ENCODE measurements at regions not wholly inside any gene's neighbourhood (a gene's known extent, or its start where the extent isn't known, plus 50 kb on each side); places are given as distances from the start of the nearest gene placed in this dataset.

DNA sequence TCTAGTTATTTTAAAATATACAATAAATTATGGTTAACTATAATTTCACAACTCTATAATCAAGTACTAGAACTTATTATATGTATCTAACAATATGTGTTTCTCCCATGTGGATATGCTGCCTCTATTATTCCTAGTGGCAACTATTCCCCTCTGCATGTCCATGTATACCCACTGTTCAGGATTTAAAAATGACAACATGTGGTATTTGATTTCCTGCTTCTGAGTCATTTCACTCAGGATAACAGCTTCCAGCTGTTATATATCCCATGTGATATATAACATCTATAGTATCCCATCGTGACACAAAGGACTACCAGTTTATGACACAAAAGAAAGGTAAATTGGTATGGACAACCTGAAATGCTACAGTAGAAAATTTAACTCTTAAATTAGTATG is 167.4 kb upstream of the TACR3 start:
- Histone ChIP-seq H3T11ph (ENCODE audit: low read length) (no peak overlapping the region), H3K79me1 (ENCODE audit: insufficient read depth, low read depth, low read length, poor library complexity, severe bottlenecking) (no peaks in the 10 kb centered on the region), H3K9ac (ENCODE audit: extremely low read depth, insufficient read length, low read length) (no peak overlapping the region), H3K27ac (ENCODE audit: insufficient read length, low read depth, low read length) (no peak overlapping the region), H4K20me1 (ENCODE audit: control insufficient read depth, insufficient read depth, insufficient read length) (no peaks in the 10 kb centered on the region), H3K79me2 (ENCODE audit: insufficient read depth, low read length) (no peaks in the 10 kb centered on the region), H2BK120ac (ENCODE audit: low read depth, low read length, poor library complexity, severe bottlenecking) (no peak overlapping the region), H4K8ac (replicated peaks; ENCODE audit: insufficient read length, low read depth, low read length) (no peak overlapping the region), H3K23me2 (ENCODE audit: insufficient read length, low read depth, low read length, poor library complexity, severe bottlenecking) (no peaks in the 10 kb centered on the region), H2AK5ac (ENCODE audit: insufficient read length, low read length) (no peak overlapping the region), H3K23ac (ENCODE audit: insufficient read length, low read depth, low read length) (no peak overlapping the region), H3K14ac (ENCODE audit: insufficient read depth, low read length) (no peak overlapping the region), H3K4me2 (ENCODE audit: insufficient read depth, insufficient read length, low read length) (no peak overlapping the region), H2BK20ac (ENCODE audit: low read depth, low read length, poor library complexity, severe bottlenecking) (no peak overlapping the region), H4K5ac (ENCODE audit: insufficient read length, low read depth, low read length) (no peak overlapping the region), H2BK15ac (ENCODE audit: low read depth, low read length) (no peak overlapping the region), H3K4me1 (ENCODE audit: insufficient read depth, low read length) (no peaks in the 10 kb centered on the region), H2AFZ (ENCODE audit: low read length) (no peak overlapping the region), H3K18ac (ENCODE audit: insufficient read length, low read depth, low read length) (no peak overlapping the region), H3K27me3 (ENCODE audit: insufficient read depth, low read length) (no peaks in the 10 kb centered on the region), H2BK12ac (ENCODE audit: insufficient read length, low read depth, low read length) (no peak overlapping the region), H3K9me3 (ENCODE audit: control insufficient read depth, low read depth, low read length) (no peaks in the 10 kb centered on the region), H3K56ac (ENCODE audit: insufficient read length, low read depth, low read length) (no peak overlapping the region), H4K91ac (ENCODE audit: insufficient read length, low read depth, low read length) (no peak overlapping the region), H2BK5ac (ENCODE audit: insufficient read length, low read length) (no peak overlapping the region), H3K4ac (ENCODE audit: low read depth, low read length) (no peak overlapping the region)
- TF ChIP-seq, protein P1, sequence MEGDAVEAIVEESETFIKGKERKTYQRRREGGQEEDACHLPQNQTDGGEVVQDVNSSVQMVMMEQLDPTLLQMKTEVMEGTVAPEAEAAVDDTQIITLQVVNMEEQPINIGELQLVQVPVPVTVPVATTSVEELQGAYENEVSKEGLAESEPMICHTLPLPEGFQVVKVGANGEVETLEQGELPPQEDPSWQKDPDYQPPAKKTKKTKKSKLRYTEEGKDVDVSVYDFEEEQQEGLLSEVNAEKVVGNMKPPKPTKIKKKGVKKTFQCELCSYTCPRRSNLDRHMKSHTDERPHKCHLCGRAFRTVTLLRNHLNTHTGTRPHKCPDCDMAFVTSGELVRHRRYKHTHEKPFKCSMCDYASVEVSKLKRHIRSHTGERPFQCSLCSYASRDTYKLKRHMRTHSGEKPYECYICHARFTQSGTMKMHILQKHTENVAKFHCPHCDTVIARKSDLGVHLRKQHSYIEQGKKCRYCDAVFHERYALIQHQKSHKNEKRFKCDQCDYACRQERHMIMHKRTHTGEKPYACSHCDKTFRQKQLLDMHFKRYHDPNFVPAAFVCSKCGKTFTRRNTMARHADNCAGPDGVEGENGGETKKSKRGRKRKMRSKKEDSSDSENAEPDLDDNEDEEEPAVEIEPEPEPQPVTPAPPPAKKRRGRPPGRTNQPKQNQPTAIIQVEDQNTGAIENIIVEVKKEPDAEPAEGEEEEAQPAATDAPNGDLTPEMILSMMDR (conservative IDR thresholded peaks at IDR 0.05) = no peak
- H3K36me3 Mint-ChIP-seq (ENCODE audit: insufficient read depth in 1 of 3, low read depth in 3 of 3) = no peaks in the 10 kb centered on the region
- no peak overlapping the region for H3K27ac Mint-ChIP-seq
- no peaks in the 10 kb centered on the region for H3K27me3 Mint-ChIP-seq (ENCODE audit: low read depth)
- no peaks in the 10 kb centered on the region for H3K4me1 Mint-ChIP-seq
- no peak for DNase-seq
- no CpG with 5 or more reads among the region's 1 CpG for WGBS (ENCODE audit: extremely low coverage, insufficient read length, low lambda C conversion rate)
- no peaks in the 10 kb centered on the region for H3K9me3 Mint-ChIP-seq
- no peak overlapping the region for H3K4me3 Mint-ChIP-seq

Data from H9 (cell line).